Activated CD4-positive, alpha-beta T cell treated with anti-CD3 and anti-CD28 coated beads for 36 hours (primary cell): ENCODE measurements at regions not wholly inside any gene's neighbourhood (a gene's known extent, or its start where the extent isn't known, plus 50 kb on each side); places are given as distances from the start of the nearest gene placed in this dataset.

ENCODE experiments used
- ATAC-seq: fragments of 200-7000 bp; cut with Tn5 transposase; one replicate; pipeline ENCODE4 v1.10.0; 2021; ENCODE audit warnings: mild to moderate bottlenecking, moderate library complexity
- CTCF ChIA-PET: fragments of 350-600 bp; sonication (Branson Sonifier 250); formaldehyde crosslinking; loops from one replicate; lab custom pipeline; 2021; ENCODE audit warnings: antibody characterized with exemption; lab: Charles Lee
- POLR2A ChIA-PET: fragments of 350-600 bp; sonication (Branson Sonifier 250); formaldehyde crosslinking; loops from one replicate; lab custom pipeline; 2021; ENCODE audit warnings: antibody characterized with exemption, inconsistent platforms; lab: Charles Lee
- DNase-seq: peaks from one replicate; pipeline ENCODE4 v3.0.0-alpha.2; 2020
- H3K27ac Mint-ChIP-seq: one replicate; pipeline ENCODE4 v1.8.0; 2021; ENCODE audit warnings: mixed read lengths
- H3K27me3 Mint-ChIP-seq: one replicate; pipeline ENCODE4 v1.8.0; 2021; ENCODE audit warnings: mixed read lengths
- H3K36me3 Mint-ChIP-seq: one replicate; pipeline ENCODE4 v1.8.0; 2021; ENCODE audit warnings: low read depth, mixed read lengths
- H3K4me1 Mint-ChIP-seq: one replicate; pipeline ENCODE4 v1.8.0; 2021; ENCODE audit warnings: mixed read lengths
- H3K4me3 Mint-ChIP-seq: one replicate; pipeline ENCODE4 v1.8.0; 2021; ENCODE audit warnings: mild to moderate bottlenecking, moderate library complexity, mixed read lengths
- H3K9me3 Mint-ChIP-seq: one replicate; pipeline ENCODE4 v1.8.0; 2021; ENCODE audit warnings: low read depth, mixed read lengths
- intact Hi-C, 2 experiments: fragments of 100-400 bp; cut with DNase I in 1 of 2; cut with micrococcal nuclease in 1 of 2; formaldehyde crosslinking; loops; one replicate each; pipeline versions ENCODE4 v1.14.2 to v1.15.1; 2022 to 2024; cut with DNase I, micrococcal nuclease

DNA sequence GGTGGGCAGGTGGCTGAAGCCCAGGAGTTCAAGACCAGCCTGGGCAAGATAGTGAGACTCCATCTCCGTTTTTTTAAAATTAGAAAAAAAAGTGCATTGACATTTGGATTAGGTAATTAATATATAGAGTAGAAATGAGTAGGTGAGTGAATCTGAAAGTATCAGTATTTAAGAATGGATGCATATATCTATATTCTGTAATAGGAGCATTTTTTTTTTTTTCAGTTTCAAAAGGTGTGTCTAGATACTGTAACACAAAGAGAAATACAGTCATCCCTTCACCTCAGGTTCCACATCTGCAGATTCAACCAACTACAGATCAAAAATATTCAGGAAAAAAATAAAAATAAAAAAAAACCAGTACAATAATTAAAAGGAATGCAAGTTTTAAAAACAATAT lies 50.8 kb downstream of the RBM27 start:
- Mint-ChIP-seq H3K27ac (no peak overlapping the region), H3K4me3 (no peak overlapping the region), H3K9me3 (no peaks in the 10 kb centered on the region), H3K27me3 (no peaks in the 10 kb centered on the region), H3K36me3 (peaks cover 32% of the 10 kb centered on the region), H3K4me1 (peaks cover 11% of the 10 kb centered on the region)
- intact Hi-C loops: loop anchor here in 1 of 2 experiments (1.0 kb wide), 1 partner anchor 8 kb away; no protein-coding TSS in a partner anchor
- POLR2A ChIA-PET: no interaction called here
- peak; percentile 36 for ATAC-seq
- DNase-seq: no peak
- CTCF ChIA-PET: no interaction called here

GRCh38 chr5:146273109-146273508 lies 65.5 kb upstream of the POU4F3 start:
- peaks cover 30% of the 10 kb centered on the region for H3K36me3 Mint-ChIP-seq
- DNase-seq: no peak
- no peaks in the 10 kb centered on the region for H3K9me3 Mint-ChIP-seq
- no peaks in the 10 kb centered on the region for H3K4me1 Mint-ChIP-seq
- CTCF ChIA-PET: interaction anchor here (0.6 kb wide), 1 partner anchor 155 kb away, joined by 4 read pairs; no protein-coding TSS in a partner anchor
- intact Hi-C loops: loop anchor here in 1 of 2 experiments (10.0 kb wide), 1 partner anchor 48 kb away; no protein-coding TSS in a partner anchor
- POLR2A ChIA-PET: no interaction called here
- no peak overlapping the region for H3K27ac Mint-ChIP-seq
- no peak for ATAC-seq
- no peaks in the 10 kb centered on the region for H3K27me3 Mint-ChIP-seq
- no peak overlapping the region for H3K4me3 Mint-ChIP-seq

- H3K4me1 Mint-ChIP-seq: peaks cover 3% of the 10 kb centered on the region
- H3K27me3 Mint-ChIP-seq: no peaks in the 10 kb centered on the region
- no peaks in the 10 kb centered on the region for H3K9me3 Mint-ChIP-seq
- H3K36me3 Mint-ChIP-seq: peaks cover 14% of the 10 kb centered on the region
- no peak overlapping the region for H3K27ac Mint-ChIP-seq
- H3K4me3 Mint-ChIP-seq: no peak overlapping the region
- no peak for ATAC-seq
- DNase-seq: no peak
- CTCF ChIA-PET: no interaction called here
- intact Hi-C loops: loop anchor here in 1 of 2 experiments (10.0 kb wide), 1 partner anchor 221 kb away; no protein-coding TSS in a partner anchor
- POLR2A ChIA-PET: no interaction called here
Observed at GRCh38 chr5:146283344-146283761, 55.3 kb upstream of the POU4F3 start.

DNA sequence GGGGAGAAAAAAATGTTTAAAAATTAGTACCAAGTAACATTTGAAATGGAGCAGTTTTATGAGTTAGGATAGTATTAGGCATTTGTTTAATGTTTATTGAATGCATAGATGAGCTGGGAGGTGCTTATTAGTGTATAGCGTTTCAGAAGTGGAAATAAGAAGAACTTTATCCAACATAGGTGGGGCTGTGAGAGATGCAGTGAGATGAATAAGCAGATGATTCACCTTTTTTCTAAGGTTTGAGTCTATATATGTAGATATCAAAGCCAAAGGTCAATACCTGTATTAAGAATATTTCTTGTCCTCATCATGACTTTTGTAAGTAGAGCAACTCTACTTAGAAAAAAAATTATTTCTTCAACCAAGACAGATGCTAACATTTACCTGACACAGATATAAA lies 54.6 kb upstream of the POU4F3 start:
- ChIA-PET POLR2A (no interaction called here), CTCF (no interaction called here)
- DNase-seq (no peak), ATAC-seq (no peak)
- H3K36me3 Mint-ChIP-seq: peaks cover 14% of the 10 kb centered on the region
- H3K4me3 Mint-ChIP-seq: no peak overlapping the region
- no peaks in the 10 kb centered on the region for H3K9me3 Mint-ChIP-seq
- no peaks in the 10 kb centered on the region for H3K27me3 Mint-ChIP-seq
- peaks cover 3% of the 10 kb centered on the region for H3K4me1 Mint-ChIP-seq
- intact Hi-C loops: loop anchor here in 1 of 2 experiments (10.0 kb wide), 1 partner anchor 221 kb away; no protein-coding TSS in a partner anchor
- no peak overlapping the region for H3K27ac Mint-ChIP-seq
